ENCODE measurements at regions not wholly inside any gene's neighbourhood (a gene's known extent, or its start where the extent isn't known, plus 50 kb on each side); places are given as distances from the start of the nearest gene placed in this dataset.

DNA sequence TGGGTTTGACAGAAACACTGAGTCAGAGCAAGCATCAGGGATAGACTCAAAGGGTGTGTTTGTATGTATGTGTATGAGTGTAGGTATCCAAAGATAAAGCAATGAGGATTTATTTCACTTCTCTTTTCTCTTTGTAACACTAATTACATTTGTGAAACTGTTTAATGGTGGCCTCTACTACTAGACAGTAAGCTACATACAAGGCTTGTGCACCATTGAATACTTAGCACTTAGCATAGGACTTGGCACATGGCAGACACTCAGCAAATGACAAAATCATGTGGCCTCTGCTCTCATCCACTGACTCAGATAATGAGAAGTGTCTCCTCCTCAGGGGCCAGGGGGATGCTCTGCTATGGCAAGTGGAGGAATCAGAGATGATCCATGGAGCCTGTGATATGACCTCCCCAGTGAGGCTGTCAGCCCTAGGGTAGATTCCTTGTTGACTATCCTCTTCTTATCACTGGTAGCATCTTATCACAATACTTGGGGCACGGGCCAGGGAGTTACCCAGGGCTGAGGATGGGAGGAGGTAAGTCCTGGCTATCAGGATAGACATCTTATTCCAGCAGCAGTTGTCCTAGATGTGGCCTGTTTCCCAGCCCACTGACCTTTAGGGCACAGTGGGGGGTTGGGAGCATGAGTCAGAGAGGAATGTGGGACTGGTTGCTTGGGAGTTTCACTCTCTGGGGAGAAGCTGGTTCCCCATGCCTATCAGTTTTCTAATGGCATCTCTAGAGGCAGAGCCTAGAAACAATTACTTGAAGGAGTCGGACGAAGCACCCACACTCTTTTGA, 71.2 kb upstream of the HOXC13 start:
- TF ChIP-seq, protein P1, sequence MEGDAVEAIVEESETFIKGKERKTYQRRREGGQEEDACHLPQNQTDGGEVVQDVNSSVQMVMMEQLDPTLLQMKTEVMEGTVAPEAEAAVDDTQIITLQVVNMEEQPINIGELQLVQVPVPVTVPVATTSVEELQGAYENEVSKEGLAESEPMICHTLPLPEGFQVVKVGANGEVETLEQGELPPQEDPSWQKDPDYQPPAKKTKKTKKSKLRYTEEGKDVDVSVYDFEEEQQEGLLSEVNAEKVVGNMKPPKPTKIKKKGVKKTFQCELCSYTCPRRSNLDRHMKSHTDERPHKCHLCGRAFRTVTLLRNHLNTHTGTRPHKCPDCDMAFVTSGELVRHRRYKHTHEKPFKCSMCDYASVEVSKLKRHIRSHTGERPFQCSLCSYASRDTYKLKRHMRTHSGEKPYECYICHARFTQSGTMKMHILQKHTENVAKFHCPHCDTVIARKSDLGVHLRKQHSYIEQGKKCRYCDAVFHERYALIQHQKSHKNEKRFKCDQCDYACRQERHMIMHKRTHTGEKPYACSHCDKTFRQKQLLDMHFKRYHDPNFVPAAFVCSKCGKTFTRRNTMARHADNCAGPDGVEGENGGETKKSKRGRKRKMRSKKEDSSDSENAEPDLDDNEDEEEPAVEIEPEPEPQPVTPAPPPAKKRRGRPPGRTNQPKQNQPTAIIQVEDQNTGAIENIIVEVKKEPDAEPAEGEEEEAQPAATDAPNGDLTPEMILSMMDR (IDR thresholded peaks at IDR 0.05; ENCODE audit: poor library complexity), result no peak
- no peak for TF ChIP-seq EZH2phosphoT487 (IDR thresholded peaks at IDR 0.05; ENCODE audit: low read depth, severe bottlenecking, unreplicated experiment)
- TF ChIP-seq EZH2 (IDR thresholded peaks at IDR 0.05; ENCODE audit: borderline replicate concordance), result no peak
